Choroid plexus epithelial cell (primary cell): ENCODE measurements at regions not wholly inside any gene's neighbourhood (a gene's known extent, or its start where the extent isn't known, plus 50 kb on each side); places are given as distances from the start of the nearest gene placed in this dataset.
"Not testable (repeated sequence)": the region's sequence is repeated elsewhere in the genome, so short reads cannot be mapped to it uniquely, and the experiment has no call there.

Source experiments
- DNase-seq: peaks from one replicate; pipeline ENCODE4 v3.0.0-alpha.2; 2010; ENCODE audit warnings: low read depth
- H3K4me3 ChIP-seq: 2 replicates; pipeline ENCODE4 v1.5.1; 2011; ENCODE audit warnings: low read depth, mild to moderate bottlenecking, control low read depth, low read length, moderate library complexity
- TF ChIP-seq, protein P1 (sequence below): conservative IDR thresholded peaks from 2 replicates; pipeline ENCODE4 v1.5.1; 2011; ENCODE audit warnings: low read depth, mild to moderate bottlenecking, control low read depth, inconsistent platforms, low read length, moderate library complexity

DNA sequence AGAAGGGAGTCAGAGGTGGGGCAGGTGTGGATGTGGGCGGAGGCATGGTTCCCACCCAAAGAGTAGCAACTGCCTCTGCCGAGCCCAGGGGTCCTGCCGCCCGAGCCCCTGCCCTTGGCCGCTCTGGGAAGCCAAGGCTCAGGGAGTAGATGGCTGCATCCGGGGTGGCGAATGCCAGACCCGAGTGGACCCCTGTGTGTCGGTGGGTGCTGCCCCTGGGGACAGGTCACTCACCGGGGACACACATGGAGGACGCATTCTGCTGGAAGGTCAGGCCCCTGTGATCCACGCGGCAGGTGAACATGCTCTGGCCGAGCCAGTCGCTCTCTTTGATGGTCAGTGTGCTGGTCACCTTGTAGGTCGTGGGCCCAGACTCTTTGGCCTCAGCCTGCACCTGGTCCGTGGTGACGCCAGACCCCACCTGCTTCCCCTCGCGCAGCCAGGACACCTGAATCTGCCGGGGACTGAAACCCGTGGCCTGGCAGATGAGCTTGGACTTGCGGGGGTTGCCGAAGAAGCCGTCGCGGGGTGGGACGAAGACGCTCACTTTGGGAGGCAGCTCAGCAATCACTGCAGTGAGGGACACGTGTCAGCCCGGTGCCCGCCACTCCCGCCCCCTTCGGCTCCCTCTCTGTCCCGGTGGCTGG is 329.0 kb downstream of the TMEM121 start:
- TF ChIP-seq, protein P1, sequence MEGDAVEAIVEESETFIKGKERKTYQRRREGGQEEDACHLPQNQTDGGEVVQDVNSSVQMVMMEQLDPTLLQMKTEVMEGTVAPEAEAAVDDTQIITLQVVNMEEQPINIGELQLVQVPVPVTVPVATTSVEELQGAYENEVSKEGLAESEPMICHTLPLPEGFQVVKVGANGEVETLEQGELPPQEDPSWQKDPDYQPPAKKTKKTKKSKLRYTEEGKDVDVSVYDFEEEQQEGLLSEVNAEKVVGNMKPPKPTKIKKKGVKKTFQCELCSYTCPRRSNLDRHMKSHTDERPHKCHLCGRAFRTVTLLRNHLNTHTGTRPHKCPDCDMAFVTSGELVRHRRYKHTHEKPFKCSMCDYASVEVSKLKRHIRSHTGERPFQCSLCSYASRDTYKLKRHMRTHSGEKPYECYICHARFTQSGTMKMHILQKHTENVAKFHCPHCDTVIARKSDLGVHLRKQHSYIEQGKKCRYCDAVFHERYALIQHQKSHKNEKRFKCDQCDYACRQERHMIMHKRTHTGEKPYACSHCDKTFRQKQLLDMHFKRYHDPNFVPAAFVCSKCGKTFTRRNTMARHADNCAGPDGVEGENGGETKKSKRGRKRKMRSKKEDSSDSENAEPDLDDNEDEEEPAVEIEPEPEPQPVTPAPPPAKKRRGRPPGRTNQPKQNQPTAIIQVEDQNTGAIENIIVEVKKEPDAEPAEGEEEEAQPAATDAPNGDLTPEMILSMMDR = no peak
- no peak overlapping the region for H3K4me3 ChIP-seq
- no peak for DNase-seq

DNA sequence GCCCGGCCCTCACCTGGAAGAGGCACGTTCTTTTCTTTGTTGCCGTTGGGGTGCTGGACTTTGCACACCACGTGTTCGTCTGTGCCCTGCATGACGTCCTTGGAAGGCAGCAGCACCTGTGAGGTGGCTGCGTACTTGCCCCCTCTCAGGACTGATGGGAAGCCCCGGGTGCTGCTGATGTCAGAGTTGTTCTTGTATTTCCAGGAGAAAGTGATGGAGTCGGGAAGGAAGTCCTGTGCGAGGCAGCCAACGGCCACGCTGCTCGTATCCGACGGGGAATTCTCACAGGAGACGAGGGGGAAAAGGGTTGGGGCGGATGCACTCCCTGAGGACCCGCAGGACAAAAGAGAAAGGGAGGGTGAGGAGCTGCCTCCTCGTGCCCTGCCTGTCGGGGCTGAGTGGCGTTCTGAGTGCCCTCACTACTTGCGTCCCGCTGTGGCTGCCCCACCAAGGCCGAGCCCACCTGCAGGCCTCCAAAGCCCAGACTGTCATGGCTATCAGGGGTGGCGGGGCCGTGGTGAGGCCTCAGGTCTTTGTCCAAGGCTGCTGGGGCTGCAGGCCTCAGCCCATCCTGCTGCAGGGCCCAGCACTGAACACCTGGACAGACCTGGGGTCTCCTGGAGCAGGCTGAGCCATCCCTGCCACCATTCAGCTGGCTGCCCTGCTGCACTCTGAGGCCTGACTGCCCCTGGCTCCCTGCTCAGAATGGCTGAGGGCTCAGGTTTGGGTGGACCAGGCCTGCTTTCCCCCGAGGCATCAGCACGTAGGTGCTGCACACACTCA is 329.7 kb downstream of the TMEM121 start:
- DNase-seq = no peak
- H3K4me3 ChIP-seq = no peak overlapping the region
- TF ChIP-seq, protein P1 = no peak

DNA sequence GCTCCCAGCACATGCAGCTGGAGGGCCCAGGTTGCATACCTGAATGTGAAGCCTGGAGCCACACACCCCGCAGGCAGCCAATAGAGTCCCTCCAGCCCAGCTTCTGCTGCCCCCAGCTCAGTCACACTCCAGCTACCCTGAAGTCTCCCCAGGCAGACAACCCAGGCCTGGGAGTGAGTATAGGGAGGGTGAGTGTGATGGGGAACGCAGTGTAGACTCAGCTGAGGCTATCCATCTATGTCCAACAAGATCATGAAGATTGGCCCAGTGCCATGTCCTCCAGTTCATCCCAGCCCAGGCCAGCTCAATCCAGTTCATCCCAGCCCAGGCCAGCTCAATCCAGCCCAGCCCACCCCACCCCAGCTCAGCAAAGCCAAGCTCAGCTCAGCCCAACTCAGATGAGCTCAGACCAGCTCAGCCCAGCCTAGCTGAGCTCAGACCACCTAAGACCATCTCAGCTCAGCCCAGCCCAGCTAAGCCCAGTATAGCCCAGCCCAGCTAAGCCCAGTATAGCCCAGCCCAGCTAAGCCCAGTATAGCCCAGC is 330.4 kb downstream of the TMEM121 start:
- TF ChIP-seq, protein P1 = no peak
- H3K4me3 ChIP-seq = no peak overlapping the region
- DNase-seq = no peak

DNA sequence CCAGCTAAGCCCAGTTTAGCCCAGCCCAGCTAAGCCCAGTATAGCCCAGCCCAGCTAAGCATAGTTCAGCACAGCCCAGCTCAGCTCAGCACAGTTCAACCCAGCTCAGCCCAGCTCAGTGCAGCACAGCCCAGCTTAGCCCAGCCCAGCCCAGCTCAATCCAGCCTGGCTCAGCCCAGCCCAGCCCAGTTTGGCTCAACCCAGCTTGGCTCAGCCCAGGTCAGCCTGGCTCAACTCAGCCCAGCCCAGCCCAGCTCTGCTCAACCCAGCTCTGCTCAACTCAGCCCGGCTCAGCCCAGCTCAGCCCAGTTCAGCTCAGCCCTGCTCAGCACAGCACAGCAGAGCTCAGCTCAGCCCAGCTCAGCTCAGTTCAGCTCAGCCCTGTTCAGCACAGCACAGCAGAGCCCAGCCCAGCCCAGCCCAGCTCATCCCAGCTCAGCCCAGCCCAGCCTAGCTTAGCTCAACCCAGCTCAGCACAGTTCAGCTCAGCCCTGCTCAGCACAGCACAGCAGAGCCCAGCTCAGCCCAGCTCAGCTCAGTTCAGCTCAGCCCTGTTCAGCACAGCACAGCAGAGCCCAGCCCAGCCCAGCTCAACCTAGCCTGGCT is 330.9 kb downstream of the TMEM121 start:
- H3K4me3 ChIP-seq = no peak overlapping the region
- no peak for DNase-seq
- TF ChIP-seq, protein P1 = no peak

DNA sequence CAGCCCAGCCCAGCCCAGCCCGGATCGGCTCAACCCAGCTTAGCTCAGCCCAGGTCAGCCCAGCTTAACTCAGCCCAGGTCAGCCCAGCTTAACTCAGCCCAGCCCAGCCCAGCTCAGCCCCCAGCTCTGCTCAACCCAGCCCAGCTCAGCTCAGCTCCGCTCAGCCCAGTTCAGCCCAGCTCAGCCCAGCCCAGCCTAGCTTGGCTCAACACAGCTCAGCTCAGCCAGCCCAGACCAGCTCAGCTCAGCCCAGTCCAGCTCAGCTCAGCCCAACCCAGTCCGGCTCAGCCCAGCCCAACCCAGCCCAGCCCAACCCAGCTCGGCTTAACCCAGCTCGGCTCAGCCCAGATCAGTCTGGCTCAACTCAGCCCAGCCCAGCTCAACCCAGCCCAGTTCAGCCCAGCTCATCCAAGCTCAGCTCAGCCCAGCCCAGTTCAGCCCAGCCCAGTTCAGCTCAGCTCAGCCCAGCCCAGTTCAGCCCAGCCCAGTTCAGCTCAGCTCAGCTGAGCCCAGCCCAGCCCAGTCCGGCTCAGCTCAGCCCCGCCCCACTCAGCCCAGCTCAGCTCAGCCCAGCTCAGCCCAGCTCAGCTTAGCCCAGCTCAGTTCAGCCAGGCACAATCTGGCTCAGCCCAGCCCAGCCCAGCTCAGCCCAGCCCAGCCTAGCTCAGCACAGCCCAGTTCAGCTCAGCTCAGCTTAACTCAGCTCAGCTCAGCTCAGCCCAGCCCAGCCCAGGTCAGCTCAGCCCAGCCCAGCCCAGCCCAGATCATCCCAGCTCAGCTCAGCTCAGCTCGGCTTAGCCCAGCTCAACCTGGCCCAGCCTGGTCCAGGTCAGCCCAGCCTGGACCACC is 331.7 kb downstream of the TMEM121 start:
- H3K4me3 ChIP-seq = no peak overlapping the region
- TF ChIP-seq, protein P1 = no peak
- DNase-seq = no peak

DNA sequence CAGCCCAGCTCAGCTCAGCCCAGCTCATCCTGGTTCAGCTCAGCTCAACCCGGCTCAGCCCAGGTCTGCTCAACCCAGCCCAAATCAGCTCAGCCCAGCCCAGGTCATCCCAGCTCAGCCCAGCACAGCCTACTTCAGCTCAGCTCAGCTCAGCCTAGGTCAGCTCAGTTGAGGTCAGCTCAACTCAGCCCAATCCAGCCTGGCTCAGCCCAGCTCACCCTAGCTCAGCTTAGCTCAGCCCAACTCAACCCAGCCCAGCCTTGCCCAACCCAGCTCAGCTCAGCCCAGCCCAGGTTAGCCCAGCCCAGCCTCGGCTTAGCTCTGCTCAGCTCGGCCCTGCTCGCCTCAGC is 332.3 kb downstream of the TMEM121 start:
- H3K4me3 ChIP-seq = no peak overlapping the region
- TF ChIP-seq, protein P1 = no peak
- no peak for DNase-seq

DNA sequence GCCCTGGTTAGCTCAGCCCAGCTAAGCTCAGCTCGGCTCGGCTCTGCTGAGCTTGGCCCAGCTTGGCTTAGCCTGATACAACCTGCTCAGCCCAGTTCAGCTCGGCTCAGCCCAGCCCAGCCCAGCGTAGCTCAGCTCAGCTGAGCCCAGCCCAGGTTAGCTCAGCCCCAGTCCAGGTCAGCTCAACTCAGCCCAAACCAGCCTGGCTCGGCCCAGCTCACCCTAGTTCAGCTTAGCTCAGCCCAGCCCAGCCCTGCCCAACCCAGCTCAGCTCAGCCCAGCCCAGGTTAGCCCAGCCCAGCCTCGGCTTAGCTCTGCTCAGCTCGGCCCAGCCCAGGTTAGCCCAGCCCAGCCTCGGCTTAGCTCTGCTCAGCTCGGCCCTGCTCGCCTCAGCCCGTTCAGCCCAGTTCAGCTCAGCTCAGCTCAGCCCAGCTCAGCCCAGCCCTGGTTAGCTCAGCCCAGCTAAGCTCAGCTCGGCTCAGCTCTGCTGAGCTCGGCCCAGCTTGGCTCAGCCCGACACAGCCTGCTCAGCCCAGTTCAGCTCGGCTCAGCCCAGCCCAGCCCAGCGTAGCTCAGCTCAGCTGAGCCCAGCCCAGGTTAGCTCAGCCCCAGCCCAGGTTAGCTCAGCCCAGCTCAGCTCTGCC is 332.8 kb downstream of the TMEM121 start:
- not testable (repeated sequence) for H3K4me3 ChIP-seq, DNase-seq
